ENCODE measurements at regions not wholly inside any gene's neighbourhood (a gene's known extent, or its start where the extent isn't known, plus 50 kb on each side); places are given as distances from the start of the nearest gene placed in this dataset.

DNA sequence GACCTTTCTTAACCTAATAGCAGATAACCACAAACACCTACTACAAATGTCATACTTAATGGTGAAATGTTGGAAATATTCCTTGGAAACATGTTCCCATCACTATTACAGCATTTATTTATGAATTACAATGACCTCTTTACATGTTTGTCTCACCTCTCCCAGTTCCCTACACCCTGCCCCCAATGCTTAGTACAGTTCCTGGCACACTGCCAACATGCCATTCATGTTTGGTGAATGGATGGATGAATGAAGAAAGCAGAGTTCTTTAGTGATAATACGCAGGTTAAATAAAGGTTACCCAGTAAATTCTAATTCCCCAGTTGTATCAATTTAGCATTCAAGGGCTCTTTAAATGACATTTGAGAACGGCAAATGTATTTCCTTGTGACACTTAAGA lies 259.9 kb upstream of the ATP11B start:
- TF ChIP-seq POLR2A (IDR thresholded peaks at IDR 0.05): no peak
- TF ChIP-seq POLR2AphosphoS5 (IDR thresholded peaks at IDR 0.05): no peak
- no peak for TF ChIP-seq CTCF (IDR thresholded peaks at IDR 0.05)
- WGBS: 61% methylated on average over 2 of the region's 2 CpGs
- Histone ChIP-seq H3K36me3 (no peaks in the 10 kb centered on the region), H3K27ac (no peak overlapping the region), H3K4me3 (no peak overlapping the region), H3K9me3 (no peaks in the 10 kb centered on the region), H3K4me1 (replicated peaks) (no peaks in the 10 kb centered on the region), H3K27me3 (replicated peaks; ENCODE audit: insufficient read depth) (no peaks in the 10 kb centered on the region)
- intact Hi-C loops (cut with DNase I): no loop called here
- DNase-seq (ENCODE audit: low spot score): no peak

GRCh38 chr3:182544542-182544941 lies 248.8 kb upstream of the ATP11B start:
- no peaks in the 10 kb centered on the region for H3K27me3 ChIP-seq (replicated peaks; ENCODE audit: insufficient read depth)
- no peaks in the 10 kb centered on the region for H3K36me3 ChIP-seq
- intact Hi-C loops (cut with DNase I): no loop called here
- DNase-seq (ENCODE audit: low spot score): no peak
- no peak for TF ChIP-seq POLR2A (IDR thresholded peaks at IDR 0.05)
- WGBS: 79% methylated on average over 5 of the region's 5 CpGs
- no peak overlapping the region for H3K27ac ChIP-seq
- no peak overlapping the region for H3K4me3 ChIP-seq
- H3K9me3 ChIP-seq: no peaks in the 10 kb centered on the region
- H3K4me1 ChIP-seq (replicated peaks): no peaks in the 10 kb centered on the region

- intact Hi-C loops (cut with DNase I): no loop called here
- no peaks in the 10 kb centered on the region for H3K36me3 ChIP-seq
- TF ChIP-seq CTCF (IDR thresholded peaks at IDR 0.05) (no peak), POLR2AphosphoS5 (IDR thresholded peaks at IDR 0.05) (no peak), POLR2A (IDR thresholded peaks at IDR 0.05) (no peak)
- no peak overlapping the region for H3K4me3 ChIP-seq
- DNase-seq (ENCODE audit: low spot score): no peak
- no peaks in the 10 kb centered on the region for H3K27me3 ChIP-seq (replicated peaks; ENCODE audit: insufficient read depth)
- H3K4me1 ChIP-seq (replicated peaks): no peaks in the 10 kb centered on the region
- no peaks in the 10 kb centered on the region for H3K9me3 ChIP-seq
- H3K27ac ChIP-seq: no peak overlapping the region
- 66% methylated on average over 2 of the region's 2 CpGs for WGBS
Observed at GRCh38 chr3:182562274-182562673, 231.0 kb upstream of the ATP11B start.

- Histone ChIP-seq H3K36me3 (no peaks in the 10 kb centered on the region), H3K27ac (no peak overlapping the region), H3K27me3 (replicated peaks; ENCODE audit: insufficient read depth) (no peaks in the 10 kb centered on the region), H3K4me1 (replicated peaks) (no peaks in the 10 kb centered on the region), H3K4me3 (no peak overlapping the region), H3K9me3 (no peaks in the 10 kb centered on the region)
- DNase-seq (ENCODE audit: low spot score): no peak
- intact Hi-C loops (cut with DNase I): no loop called here
- TF ChIP-seq POLR2A (IDR thresholded peaks at IDR 0.05): no peak
- 65% methylated on average over 6 of the region's 6 CpGs for WGBS
Observed at GRCh38 chr3:182565916-182566796, 227.1 kb upstream of the ATP11B start.

DNA sequence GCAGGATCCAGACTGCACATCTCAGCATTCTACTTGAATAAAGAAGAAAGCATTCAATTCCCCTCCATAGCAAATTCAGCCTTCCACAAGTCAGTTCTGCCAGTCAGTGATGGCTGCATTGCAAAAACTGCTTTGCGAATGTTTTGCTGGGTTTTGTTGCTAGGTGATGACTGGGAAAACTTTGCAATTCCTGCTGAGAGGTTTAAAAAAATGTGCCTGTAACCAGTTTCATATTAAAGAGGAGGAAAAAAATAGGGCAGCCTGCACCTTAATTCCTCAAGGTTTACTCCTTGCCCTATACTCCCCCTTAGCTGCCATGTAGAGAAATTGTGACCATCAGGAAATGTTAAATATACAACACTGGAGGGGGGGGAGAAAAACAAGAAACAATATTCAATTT lies 225.6 kb upstream of the ATP11B start:
- DNase-seq (ENCODE audit: low spot score): no peak
- intact Hi-C loops (cut with DNase I): no loop called here
- H3K4me3 ChIP-seq: no peak overlapping the region

More for the DNA sequence above, 225.6 kb upstream of the ATP11B start:
- H3K4me1 ChIP-seq (replicated peaks): no peaks in the 10 kb centered on the region
- H3K9me3 ChIP-seq: no peaks in the 10 kb centered on the region
- no peaks in the 10 kb centered on the region for H3K27me3 ChIP-seq (replicated peaks; ENCODE audit: insufficient read depth)
- H3K27ac ChIP-seq: no peak overlapping the region
- TF ChIP-seq POLR2A (IDR thresholded peaks at IDR 0.05): no peak
- TF ChIP-seq CTCF (IDR thresholded peaks at IDR 0.05): no peak
- no peak for TF ChIP-seq POLR2AphosphoS5 (IDR thresholded peaks at IDR 0.05)
- H3K36me3 ChIP-seq: no peaks in the 10 kb centered on the region
- WGBS: 25% methylated on average over 1 of the region's 1 CpG

Data from prostate gland (tissue), 2 donors.